ENCODE measurements at regions not wholly inside any gene's neighbourhood (a gene's known extent, or its start where the extent isn't known, plus 50 kb on each side); places are given as distances from the start of the nearest gene placed in this dataset.
A peak's percentile ranks its signal among the peaks of the same experiment; 100 is the strongest.

- Histone ChIP-seq H4K91ac (replicated peaks; ENCODE audit: insufficient read length, low read length) (no peak overlapping the region), H3K79me1 (ENCODE audit: low read depth, low read length) (no peaks in the 10 kb centered on the region), H2BK120ac (replicated peaks; ENCODE audit: low read depth, low read length) (no peak overlapping the region), H2BK12ac (ENCODE audit: low read depth, low read length) (0 out of 2 replicates have a peak overlapping the region, but pooled peaks have one; percentile 31), H3K23ac (ENCODE audit: insufficient read length) (no peak overlapping the region), H3K4ac (replicated peaks; ENCODE audit: insufficient read length, low read depth, low read length) (no peak overlapping the region), H3K36me3 (ENCODE audit: control insufficient read depth in 2 of 4, insufficient read depth in 4 of 4, low read length in 3 of 4) (no peaks in the 10 kb centered on the region), H2BK20ac (ENCODE audit: low read length) (0 out of 2 replicates have a peak overlapping the region, but pooled peaks have one; percentile 72), H4K5ac (ENCODE audit: insufficient read length, low read depth, low read length) (no peak overlapping the region), H3K4me2 (ENCODE audit: insufficient read depth in 1 of 2, low read depth in 2 of 2, low read length in 2 of 2) (no peak overlapping the region), H4K20me1 (replicated peaks in 1 of 2; ENCODE audit: control insufficient read depth in 1 of 2, insufficient read depth in 2 of 2, low read length in 2 of 2) (no peaks in the 10 kb centered on the region), H3K18ac (ENCODE audit: extremely low read depth, low read length) (0 out of 2 replicates have a peak overlapping the region, but pooled peaks have one; percentile 34), H2AK5ac (ENCODE audit: low read depth, low read length) (no peak overlapping the region), H2AFZ (ENCODE audit: low read length) (peak overlapping the region; percentile 22; the same call in 1 of the 2 replicates), H3K4me1 (replicated peaks in 1 of 4; ENCODE audit: control insufficient read depth in 3 of 4, insufficient read depth in 4 of 4, low read length in 3 of 4) (peaks cover 3 to 11% (median 7%) of the 10 kb centered on the region in 4 experiments; a peak in 5 of 7 replicates), H2BK5ac (ENCODE audit: low read depth, low read length) (peak overlapping the region; percentile 37; the same call in 1 of the 2 replicates), H3K27me3 (replicated peaks in 1 of 4; ENCODE audit: control insufficient read depth in 3 of 4, extremely low read depth in 1 of 4, insufficient read depth in 3 of 4, low read length in 3 of 4) (no peaks in the 10 kb centered on the region), H3K4me3 (ENCODE audit: extremely low read depth in 1 of 4, insufficient read depth in 2 of 4, low read depth in 3 of 4, low read length in 4 of 4) (no peak overlapping the region), H3K14ac (ENCODE audit: insufficient read length) (no peak overlapping the region), H4K8ac (ENCODE audit: extremely low read depth, insufficient read depth, low read length) (no peak overlapping the region), H2BK15ac (ENCODE audit: low read length) (no peak overlapping the region), H3K79me2 (ENCODE audit: control insufficient read depth in 1 of 2, insufficient read depth in 2 of 2, low read length in 2 of 2) (no peaks in the 10 kb centered on the region), H3K9me3 (ENCODE audit: insufficient read depth in 2 of 2, low read depth in 1 of 2, low read length in 1 of 2) (no peaks in the 10 kb centered on the region), H3K27ac (ENCODE audit: low read depth, low read length) (no peak overlapping the region), H3K23me2 (ENCODE audit: low read depth, low read length) (no peaks in the 10 kb centered on the region), H3K9ac (replicated peaks in 1 of 4; ENCODE audit: extremely low read depth in 1 of 4, low read depth in 3 of 4, low read length in 3 of 4) (no peak overlapping the region), H3K56ac (replicated peaks; ENCODE audit: insufficient read length, low read depth, low read length) (no peak overlapping the region)
- DNase-seq (ENCODE audit: low read depth in 1 of 2, low spot score in 2 of 2) (no peak), FAIRE-seq (no peak)
- ChIA-PET POLR2A (ENCODE audit: partially characterized antibody) (interaction anchor here (1.1 kb wide), 1 partner anchor 54 kb away, joined by 3 read pairs; no protein-coding TSS in a partner anchor), CTCF (ENCODE audit: partially characterized antibody) (interaction anchor here (1.0 kb wide), 2 partner anchors 62 to 73 kb away, joined by 3 read pairs; no protein-coding TSS in a partner anchor)
- 52% methylated on average over 7 of the region's 7 CpGs; no CpG with 5 or more reads in 1 of the 2 experiments for WGBS, 2 experiments (ENCODE audit: extremely low coverage in 1 of 2, insufficient coverage in 1 of 2, insufficient read length in 1 of 2, insufficient replicate concordance in 2 of 2, low coverage in 1 of 2, low lambda C conversion rate in 2 of 2, missing lambda C conversion rate in 1 of 2)
- TF ChIP-seq ATF3 (IDR thresholded peaks at IDR 0.05; ENCODE audit: insufficient read depth, low read depth, low read length) (no peak), BCL11A (IDR thresholded peaks at IDR 0.05; ENCODE audit: low read depth in 2 of 2, low read length in 2 of 2) (no peak), CHD1 (IDR thresholded peaks at IDR 0.05; ENCODE audit: low read depth, low read length) (no peak), CTCF (IDR thresholded peaks at IDR 0.05; ENCODE audit: control extremely low read depth in 1 of 3, insufficient read depth in 1 of 3, low read depth in 1 of 3, low read length in 3 of 3) (no peak), RBBP5 (IDR thresholded peaks at IDR 0.05; ENCODE audit: borderline replicate concordance, low read depth, low read length) (no peak), POLR2AphosphoS5 (IDR thresholded peaks at IDR 0.05; ENCODE audit: low read depth, low read length) (no peak), SRF (IDR thresholded peaks at IDR 0.05; ENCODE audit: low read depth, low read length) (no peak)
These were observed 309.1 kb upstream of the C11orf87 start for GRCh38 chr11:109112821-109113280.
